Adrenal gland (tissue), 9 donors: ENCODE measurements at regions not wholly inside any gene's neighbourhood (a gene's known extent, or its start where the extent isn't known, plus 50 kb on each side); places are given as distances from the start of the nearest gene placed in this dataset.

Experiments used
- DNase-seq, 7 donors: peaks; one replicate each; pipeline ENCODE4 v3.0.0-alpha.2; 2019 to 2020
- H3K27ac ChIP-seq, 5 donors: fragments of 200-600 bp; sonication (generic) in 4 of 5; 1 replicate in 3 of 5; 2 replicates in 2 of 5; pipeline versions ENCODE4 v1.5.1 to v1.8.0; 2016 to 2020; ENCODE audit warnings: mild to moderate bottlenecking in 1 of 5
- H3K27me3 ChIP-seq: fragments of 200-600 bp; 2 replicates; pipeline ENCODE4 v1.8.0; 2021
- H3K36me3 ChIP-seq, 2 donors: fragments of 200-600 bp; replicated peaks in 1 of 2; 1 replicate in 1 of 2; 2 replicates in 1 of 2; pipeline versions ENCODE4 v1.5.1 to v1.8.0; 2018 to 2022
- H3K4me1 ChIP-seq, 2 donors: fragments of 200-600 bp; replicated peaks in 1 of 2; 1 replicate in 1 of 2; 2 replicates in 1 of 2; pipeline versions ENCODE4 v1.5.1 to v1.8.0; 2018 to 2021
- H3K4me3 ChIP-seq, 4 donors: fragments of 200-600 bp; sonication (generic) in 3 of 4; one replicate each; pipeline ENCODE4 v1.5.1; 2016 to 2018
- H3K9me3 ChIP-seq, 3 donors: fragments of 200-600 bp; sonication (generic) in 1 of 3; replicated peaks in 1 of 3; 1 replicate in 2 of 3; 2 replicates in 1 of 3; pipeline versions ENCODE4 v1.5.1 to v1.8.0; 2016 to 2021
- CTCF ChIP-seq, 6 experiments: fragments of 450-650 bp in 4 of 6; fragments of 200-600 bp in 2 of 6; sonication (generic) in 1 of 6; IDR thresholded peaks; 1 replicate in 5 of 6; 2 replicates in 1 of 6; pipeline versions ENCODE4 v1.5.1 to v1.8.0; 2016 to 2021; ENCODE audit warnings: antibody characterized with exemption in 6 of 6, mild to moderate bottlenecking in 2 of 6, moderate library complexity in 1 of 6
- POLR2A ChIP-seq, 2 donors: fragments of 450-650 bp; IDR thresholded peaks; one replicate each; pipeline ENCODE4 v1.6.1; 2017; ENCODE audit warnings: antibody characterized with exemption in 2 of 2, mild to moderate bottlenecking in 2 of 2, moderate library complexity in 1 of 2
- WGBS, 4 donors: extraction: QIAGEN DNeasy Blood & Tissue Kit in 2 of 4; methylation state at CpG; one replicate each; pipeline versions ENCODE4 v1.1.5 to v1.1.7; 2013 to 2017; 5-methylcytosine and 5-hydroxymethylcytosine counted together
- intact Hi-C, 2 donors: fragments of 100-400 bp; cut with DNase I; formaldehyde crosslinking; loops; one replicate each; pipeline versions ENCODE4 v1.14.1 to v1.15.0; 2022 to 2023
- donor health status: healthy with polysubstance abuse.
- donor health status: Bipolar disorder and iron deficiency.
- donor health status: DM: yes; HTN: yes; CAD: no.
- donor health status: DM: no; HTN: no; CAD: no.
- donor health status: DM: no; HTN: no; CAD: no.

- intact Hi-C loops: no loop called here
- no peak for TF ChIP-seq CTCF (IDR thresholded peaks at IDR 0.05)
- TF ChIP-seq POLR2A (IDR thresholded peaks at IDR 0.05): no peak
Observed at GRCh38 chr2:155111070-155111469, 412.6 kb downstream of the KCNJ3 start.

GRCh38 chr2:155109527-155109926, 411.0 kb downstream of the KCNJ3 start:
- Histone ChIP-seq H3K4me1 (no peaks in the 10 kb centered on the region), H3K27me3 (no peaks in the 10 kb centered on the region), H3K27ac (no peak overlapping the region), H3K9me3 (no peaks in the 10 kb centered on the region), H3K36me3 (no peaks in the 10 kb centered on the region), H3K4me3 (no peak overlapping the region)
- TF ChIP-seq CTCF (IDR thresholded peaks at IDR 0.05) (no peak), POLR2A (IDR thresholded peaks at IDR 0.05) (no peak)
- intact Hi-C loops: no loop called here
- no peak for DNase-seq
- WGBS, 4 donors: 77 to 89% (median 83%) methylated on average over 1 of the region's 1 CpG

More at GRCh38 chr2:155111070-155111469, 412.6 kb downstream of the KCNJ3 start:
- no peak for DNase-seq
- H3K27ac ChIP-seq: no peak overlapping the region
- no peaks in the 10 kb centered on the region for H3K4me1 ChIP-seq
- WGBS, 4 donors: 60 to 78% (median 68%) methylated on average over 1 of the region's 1 CpG
- H3K9me3 ChIP-seq: no peaks in the 10 kb centered on the region
- no peaks in the 10 kb centered on the region for H3K27me3 ChIP-seq
- H3K36me3 ChIP-seq: no peaks in the 10 kb centered on the region
- no peak overlapping the region for H3K4me3 ChIP-seq

GRCh38 chr2:155100261-155100660, 401.8 kb downstream of the KCNJ3 start:
- Histone ChIP-seq H3K36me3 (no peaks in the 10 kb centered on the region), H3K27ac (no peak overlapping the region), H3K4me1 (no peaks in the 10 kb centered on the region), H3K4me3 (no peak overlapping the region), H3K9me3 (no peaks in the 10 kb centered on the region), H3K27me3 (no peaks in the 10 kb centered on the region)
- DNase-seq: no peak
- WGBS, 4 donors: 52 to 78% (median 59%) methylated on average over 2 of the region's 2 CpGs
- intact Hi-C loops: no loop called here
- TF ChIP-seq POLR2A (IDR thresholded peaks at IDR 0.05) (no peak), CTCF (IDR thresholded peaks at IDR 0.05) (no peak)

- Histone ChIP-seq H3K36me3 (no peaks in the 10 kb centered on the region), H3K4me3 (no peak overlapping the region), H3K27ac (no peak overlapping the region), H3K4me1 (no peaks in the 10 kb centered on the region), H3K27me3 (no peaks in the 10 kb centered on the region), H3K9me3 (no peaks in the 10 kb centered on the region)
- peak in 1 of 7 donors; percentile 21 for DNase-seq
- intact Hi-C loops: no loop called here
- 10 to 60% (median 36%) methylated on average over 1 of the region's 1 CpG for WGBS, 4 donors
- TF ChIP-seq POLR2A (IDR thresholded peaks at IDR 0.05) (no peak), CTCF (IDR thresholded peaks at IDR 0.05) (no peak)
Observed at GRCh38 chr2:155099784-155100183, 401.3 kb downstream of the KCNJ3 start.
